ENCODE measurements at regions not wholly inside any gene's neighbourhood (a gene's known extent, or its start where the extent isn't known, plus 50 kb on each side); places are given as distances from the start of the nearest gene placed in this dataset.

DNA sequence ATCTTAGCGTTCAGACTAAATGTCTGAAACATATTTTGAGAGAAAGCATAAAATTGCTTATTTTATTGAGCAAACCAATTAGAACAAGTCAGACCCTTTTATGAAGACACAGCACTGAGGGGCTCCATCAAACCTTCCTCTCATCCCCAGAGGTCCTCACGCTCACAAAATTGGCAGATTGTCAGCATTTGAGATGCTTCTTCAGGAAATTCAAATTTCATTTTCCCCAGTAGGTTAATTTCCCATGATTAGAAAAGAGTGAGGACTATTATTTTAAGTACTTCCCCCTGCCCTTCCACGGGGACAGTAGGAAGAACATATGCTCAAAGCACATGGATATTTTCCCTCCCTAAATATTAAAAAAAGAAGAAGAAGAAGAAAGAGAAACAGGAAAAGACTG is 851.8 kb downstream of the BRD1 start (continued):
- no peak for TF ChIP-seq HNF1A (IDR thresholded peaks at IDR 0.05; ENCODE audit: low read depth)
- TF ChIP-seq HNF1A (CRISPR knock-in tag; IDR thresholded peaks at IDR 0.05; ENCODE audit: borderline replicate concordance), result no peak
- no peak for TF ChIP-seq NFYB (CRISPR knock-in tag; IDR thresholded peaks at IDR 0.05)
- no peak for TF ChIP-seq LRRFIP1 (CRISPR knock-in tag; conservative IDR thresholded peaks at IDR 0.05)
- no peak for TF ChIP-seq ZNF678 (CRISPR knock-in tag; IDR thresholded peaks at IDR 0.05)
- no peak for TF ChIP-seq ZKSCAN5 (CRISPR knock-in tag; IDR thresholded peaks at IDR 0.05)
- TF ChIP-seq THAP7 (CRISPR knock-in tag; IDR thresholded peaks at IDR 0.05), result no peak
- no peak for TF ChIP-seq HDAC1 (CRISPR knock-in tag; IDR thresholded peaks at IDR 0.05)
- TF ChIP-seq ZNF609 (CRISPR knock-in tag; IDR thresholded peaks at IDR 0.05; ENCODE audit: borderline replicate concordance), result no peak
- no peak for TF ChIP-seq BRF2 (CRISPR knock-in tag; IDR thresholded peaks at IDR 0.05)
- TF ChIP-seq, protein P1, sequence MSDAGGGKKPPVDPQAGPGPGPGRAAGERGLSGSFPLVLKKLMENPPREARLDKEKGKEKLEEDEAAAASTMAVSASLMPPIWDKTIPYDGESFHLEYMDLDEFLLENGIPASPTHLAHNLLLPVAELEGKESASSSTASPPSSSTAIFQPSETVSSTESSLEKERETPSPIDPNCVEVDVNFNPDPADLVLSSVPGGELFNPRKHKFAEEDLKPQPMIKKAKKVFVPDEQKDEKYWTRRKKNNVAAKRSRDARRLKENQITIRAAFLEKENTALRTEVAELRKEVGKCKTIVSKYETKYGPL (CRISPR knock-in tag; IDR thresholded peaks at IDR 0.05), result no peak
- TF ChIP-seq REPIN1 (CRISPR knock-in tag; IDR thresholded peaks at IDR 0.05; ENCODE audit: borderline replicate concordance, low read depth), result no peak
- no peak for TF ChIP-seq TCF12 (IDR thresholded peaks at IDR 0.05)
- no peak for TF ChIP-seq TCF12 (CRISPR knock-in tag; IDR thresholded peaks at IDR 0.05)

Measured in HepG2 (cell line).